ENCODE measurements at regions not wholly inside any gene's neighbourhood (a gene's known extent, or its start where the extent isn't known, plus 50 kb on each side); places are given as distances from the start of the nearest gene placed in this dataset.

DNA sequence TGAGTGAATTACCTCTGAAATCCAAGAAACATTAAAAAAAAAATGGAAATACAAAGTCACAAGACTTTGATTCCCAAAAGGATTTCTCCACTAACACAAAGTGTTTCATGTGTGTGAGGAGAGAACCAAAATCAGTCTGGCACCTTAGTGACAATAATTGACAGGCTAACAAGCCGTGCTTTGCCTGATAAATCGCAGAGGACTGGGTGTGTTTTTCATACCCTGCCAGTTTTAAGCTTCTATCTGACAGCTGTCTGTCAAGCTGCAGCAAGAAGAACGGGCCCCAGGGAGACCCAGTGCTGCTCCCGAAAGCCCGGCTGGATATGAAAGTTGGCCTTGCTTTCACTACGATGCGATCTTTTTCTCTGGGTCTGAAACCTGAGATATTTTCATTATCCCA is 101.6 kb upstream of the KCNK2 start:
- WGBS, 2 donors = 80 to 86% methylated on average over 7 of the region's 7 CpGs
- no peak overlapping the region for H3K4me3 ChIP-seq
- intact Hi-C loops (cut with DNase I) = no loop called here
- H3K36me3 ChIP-seq = no peaks in the 10 kb centered on the region
- no peaks in the 10 kb centered on the region for H3K9me3 ChIP-seq
- DNase-seq = no peak
- H3K27ac ChIP-seq = no peak overlapping the region
- TF ChIP-seq, protein P1, sequence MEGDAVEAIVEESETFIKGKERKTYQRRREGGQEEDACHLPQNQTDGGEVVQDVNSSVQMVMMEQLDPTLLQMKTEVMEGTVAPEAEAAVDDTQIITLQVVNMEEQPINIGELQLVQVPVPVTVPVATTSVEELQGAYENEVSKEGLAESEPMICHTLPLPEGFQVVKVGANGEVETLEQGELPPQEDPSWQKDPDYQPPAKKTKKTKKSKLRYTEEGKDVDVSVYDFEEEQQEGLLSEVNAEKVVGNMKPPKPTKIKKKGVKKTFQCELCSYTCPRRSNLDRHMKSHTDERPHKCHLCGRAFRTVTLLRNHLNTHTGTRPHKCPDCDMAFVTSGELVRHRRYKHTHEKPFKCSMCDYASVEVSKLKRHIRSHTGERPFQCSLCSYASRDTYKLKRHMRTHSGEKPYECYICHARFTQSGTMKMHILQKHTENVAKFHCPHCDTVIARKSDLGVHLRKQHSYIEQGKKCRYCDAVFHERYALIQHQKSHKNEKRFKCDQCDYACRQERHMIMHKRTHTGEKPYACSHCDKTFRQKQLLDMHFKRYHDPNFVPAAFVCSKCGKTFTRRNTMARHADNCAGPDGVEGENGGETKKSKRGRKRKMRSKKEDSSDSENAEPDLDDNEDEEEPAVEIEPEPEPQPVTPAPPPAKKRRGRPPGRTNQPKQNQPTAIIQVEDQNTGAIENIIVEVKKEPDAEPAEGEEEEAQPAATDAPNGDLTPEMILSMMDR (IDR thresholded peaks at IDR 0.05) = no peak
- no peak for TF ChIP-seq EP300 (IDR thresholded peaks at IDR 0.05)
- TF ChIP-seq POLR2AphosphoS5 (IDR thresholded peaks at IDR 0.05) = no peak
- TF ChIP-seq POLR2A (IDR thresholded peaks at IDR 0.05) = no peak
- no peaks in the 10 kb centered on the region for H3K4me1 ChIP-seq
- H3K27me3 ChIP-seq = no peaks in the 10 kb centered on the region

DNA sequence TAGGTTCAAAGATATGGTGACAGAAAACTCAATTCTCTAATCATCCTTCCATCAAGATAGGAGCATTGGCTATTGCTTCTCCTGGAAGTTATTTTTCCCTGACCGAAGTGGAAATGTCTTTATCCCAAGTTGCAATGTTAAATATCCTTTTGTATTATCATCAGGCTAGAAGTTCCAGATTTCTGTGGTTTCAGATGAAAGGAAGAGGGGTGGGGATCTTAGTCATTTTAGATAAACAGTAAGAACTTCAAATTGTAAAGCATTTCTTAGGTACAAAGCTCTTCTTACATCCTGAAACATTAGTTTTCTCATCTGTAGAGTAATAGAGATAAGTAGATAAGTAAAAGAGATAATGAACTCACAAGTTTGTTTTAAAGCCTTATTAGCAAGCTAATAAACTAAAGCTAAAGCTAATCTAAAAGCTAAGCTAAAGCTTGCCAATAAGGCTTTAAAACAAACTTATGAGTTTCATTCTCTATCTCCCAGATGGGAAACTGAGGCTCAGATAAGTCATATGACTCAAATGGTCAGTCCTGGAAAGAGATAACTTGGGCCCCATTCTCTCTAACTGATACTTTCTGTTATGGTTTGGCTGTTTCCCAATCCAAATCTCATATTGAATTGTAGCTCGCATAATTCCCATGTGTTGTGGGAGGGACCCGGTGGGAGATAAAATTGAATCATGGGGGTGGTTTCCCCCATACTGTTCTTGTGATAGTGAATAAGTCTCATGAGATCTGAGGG is 99.2 kb upstream of the KCNK2 start:
- Histone ChIP-seq H3K9me3 (no peaks in the 10 kb centered on the region), H3K36me3 (no peaks in the 10 kb centered on the region), H3K27ac (no peak overlapping the region), H3K4me1 (no peaks in the 10 kb centered on the region), H3K27me3 (no peaks in the 10 kb centered on the region), H3K4me3 (no peak overlapping the region)
- intact Hi-C loops (cut with DNase I) = no loop called here
- TF ChIP-seq POLR2AphosphoS5 (IDR thresholded peaks at IDR 0.05) (no peak), POLR2A (IDR thresholded peaks at IDR 0.05) (no peak), EP300 (IDR thresholded peaks at IDR 0.05) (no peak)
- TF ChIP-seq, protein P1 (IDR thresholded peaks at IDR 0.05) = no peak
- no peak for DNase-seq
- 81 to 83% methylated on average over 3 of the region's 3 CpGs for WGBS, 2 donors

DNA sequence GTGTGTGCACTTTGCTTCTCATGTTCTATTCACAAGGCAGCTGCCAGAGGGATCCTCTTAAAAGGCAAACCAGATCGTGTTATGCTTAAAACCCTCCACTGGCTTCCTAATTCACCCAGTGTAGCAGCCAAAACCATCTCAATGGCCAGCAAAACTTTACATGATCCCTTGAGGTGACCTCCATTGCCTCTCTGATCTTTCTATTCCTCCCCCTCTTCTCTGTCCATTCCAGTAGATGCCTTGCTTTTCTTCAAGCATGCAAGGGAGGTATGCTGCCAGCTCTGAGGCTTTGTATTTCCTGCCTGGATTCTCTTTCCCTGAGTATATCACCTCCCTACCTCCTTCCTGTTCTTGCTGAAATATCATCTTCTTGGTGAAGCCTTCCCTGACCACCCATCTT is 93.2 kb upstream of the KCNK2 start:
- Histone ChIP-seq H3K4me1 (no peaks in the 10 kb centered on the region), H3K4me3 (no peak overlapping the region), H3K9me3 (no peaks in the 10 kb centered on the region), H3K27ac (no peak overlapping the region), H3K27me3 (no peaks in the 10 kb centered on the region), H3K36me3 (no peaks in the 10 kb centered on the region)
- intact Hi-C loops (cut with DNase I) = no loop called here
- no peak for TF ChIP-seq POLR2A (IDR thresholded peaks at IDR 0.05)
- no peak for TF ChIP-seq POLR2AphosphoS5 (IDR thresholded peaks at IDR 0.05)
- TF ChIP-seq, protein P1 (IDR thresholded peaks at IDR 0.05) = no peak
- TF ChIP-seq EP300 (IDR thresholded peaks at IDR 0.05) = no peak
- WGBS, 2 donors = 33 to 50% methylated on average over 1 of the region's 1 CpG
- DNase-seq = no peak

DNA sequence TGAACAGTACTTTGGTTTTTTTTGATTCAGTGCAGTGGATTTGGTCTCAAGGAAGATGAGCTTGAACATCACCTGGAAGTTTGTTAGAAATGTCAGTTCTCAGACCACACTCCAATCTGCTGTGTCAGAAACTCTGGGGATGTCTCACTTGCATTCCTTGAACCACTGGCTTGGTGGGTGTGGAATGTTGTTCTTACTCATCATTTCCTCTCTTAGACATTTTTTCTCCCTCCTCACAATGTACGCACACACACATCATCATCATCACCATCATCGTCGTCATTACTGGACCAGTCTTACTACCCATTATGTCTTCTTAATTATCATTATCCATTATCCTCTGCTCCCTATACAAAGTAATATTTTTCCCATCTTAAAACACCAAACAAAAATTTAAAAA is 91.9 kb upstream of the KCNK2 start:
- Histone ChIP-seq H3K27ac (no peak overlapping the region), H3K27me3 (no peaks in the 10 kb centered on the region), H3K4me3 (no peak overlapping the region), H3K4me1 (no peaks in the 10 kb centered on the region), H3K36me3 (no peaks in the 10 kb centered on the region), H3K9me3 (no peaks in the 10 kb centered on the region)
- WGBS, 2 donors = 91 to 96% methylated on average over 3 of the region's 3 CpGs
- TF ChIP-seq EP300 (IDR thresholded peaks at IDR 0.05) (no peak), POLR2A (IDR thresholded peaks at IDR 0.05) (no peak), POLR2AphosphoS5 (IDR thresholded peaks at IDR 0.05) (no peak)
- TF ChIP-seq, protein P1 (IDR thresholded peaks at IDR 0.05) = no peak
- intact Hi-C loops (cut with DNase I) = no loop called here
- no peak for DNase-seq

Measured in sigmoid colon (tissue), 6 donors.